ENCODE measurements at regions not wholly inside any gene's neighbourhood (a gene's known extent, or its start where the extent isn't known, plus 50 kb on each side); places are given as distances from the start of the nearest gene placed in this dataset.

- ATAC-seq (ENCODE audit: insufficient read depth, low read depth), result no peak
- Histone ChIP-seq H3K79me2 (ENCODE audit: insufficient read depth, low read length) (no peaks in the 10 kb centered on the region), H3K36me3 (ENCODE audit: insufficient read depth, low read length) (no peaks in the 10 kb centered on the region), H3K27me3 (ENCODE audit: insufficient read depth, low read length, poor library complexity) (no peaks in the 10 kb centered on the region), H3K4me3 (ENCODE audit: low read depth in 1 of 2, low read length in 2 of 2) (no peak overlapping the region), H2AFZ (ENCODE audit: low read depth, low read length) (no peak overlapping the region), H4K20me1 (ENCODE audit: insufficient read depth, low read length) (no peaks in the 10 kb centered on the region), H3K27ac (ENCODE audit: low read length) (no peak overlapping the region), H3K9me3 (ENCODE audit: insufficient read depth, low read length, severe bottlenecking) (no peaks in the 10 kb centered on the region), H3K4me1 (ENCODE audit: insufficient read depth, low read length) (no peaks in the 10 kb centered on the region), H3K4me2 (ENCODE audit: insufficient read depth, low read length) (no peak overlapping the region), H3K9ac (ENCODE audit: low read depth, low read length) (no peak overlapping the region)
- DNase-seq, result no peak
- no peak for TF ChIP-seq EZH2 (IDR thresholded peaks at IDR 0.05; ENCODE audit: borderline replicate concordance, low read depth, low read length, severe bottlenecking)
Measured at GRCh38 chr1:195197116-195197515, 1411.1 kb downstream of the KCNT2 start.

GRCh38 chr1:195195423-195196057, 1412.7 kb downstream of the KCNT2 start:
- no peaks in the 10 kb centered on the region for H3K9me3 ChIP-seq (ENCODE audit: insufficient read depth, low read length, severe bottlenecking)
- no peak overlapping the region for H2AFZ ChIP-seq (ENCODE audit: low read depth, low read length)
- no peak overlapping the region for H3K9ac ChIP-seq (ENCODE audit: low read depth, low read length)
- no peak overlapping the region for H3K4me2 ChIP-seq (ENCODE audit: insufficient read depth, low read length)
- H3K27me3 ChIP-seq (ENCODE audit: insufficient read depth, low read length, poor library complexity), result no peaks in the 10 kb centered on the region
- H3K4me1 ChIP-seq (ENCODE audit: insufficient read depth, low read length), result no peaks in the 10 kb centered on the region
- no peak overlapping the region for H3K4me3 ChIP-seq (ENCODE audit: low read depth in 1 of 2, low read length in 2 of 2)
- H4K20me1 ChIP-seq (ENCODE audit: insufficient read depth, low read length), result no peaks in the 10 kb centered on the region
- H3K27ac ChIP-seq (ENCODE audit: low read length), result no peak overlapping the region
- no peak for TF ChIP-seq CTCF (IDR thresholded peaks at IDR 0.05; ENCODE audit: borderline replicate concordance, extremely low read depth, low read length, poor library complexity, severe bottlenecking)
- no peak for TF ChIP-seq EZH2 (IDR thresholded peaks at IDR 0.05; ENCODE audit: borderline replicate concordance, low read depth, low read length, severe bottlenecking)
- ATAC-seq (ENCODE audit: insufficient read depth, low read depth), result no peak
- H3K36me3 ChIP-seq (ENCODE audit: insufficient read depth, low read length), result no peaks in the 10 kb centered on the region
- no peaks in the 10 kb centered on the region for H3K79me2 ChIP-seq (ENCODE audit: insufficient read depth, low read length)
- DNase-seq, result no peak

GRCh38 chr1:195193134-195193533, 1415.1 kb downstream of the KCNT2 start:
- Histone ChIP-seq H3K4me3 (ENCODE audit: low read depth in 1 of 2, low read length in 2 of 2) (no peak overlapping the region), H3K9me3 (ENCODE audit: insufficient read depth, low read length, severe bottlenecking) (no peaks in the 10 kb centered on the region), H2AFZ (ENCODE audit: low read depth, low read length) (no peak overlapping the region), H3K4me1 (ENCODE audit: insufficient read depth, low read length) (no peaks in the 10 kb centered on the region), H3K36me3 (ENCODE audit: insufficient read depth, low read length) (no peaks in the 10 kb centered on the region), H4K20me1 (ENCODE audit: insufficient read depth, low read length) (no peaks in the 10 kb centered on the region), H3K27ac (ENCODE audit: low read length) (no peak overlapping the region), H3K4me2 (ENCODE audit: insufficient read depth, low read length) (no peak overlapping the region), H3K9ac (ENCODE audit: low read depth, low read length) (no peak overlapping the region), H3K79me2 (ENCODE audit: insufficient read depth, low read length) (no peaks in the 10 kb centered on the region), H3K27me3 (ENCODE audit: insufficient read depth, low read length, poor library complexity) (no peaks in the 10 kb centered on the region)
- ATAC-seq (ENCODE audit: insufficient read depth, low read depth), result no peak
- DNase-seq, result no peak
- TF ChIP-seq CTCF (IDR thresholded peaks at IDR 0.05; ENCODE audit: borderline replicate concordance, extremely low read depth, low read length, poor library complexity, severe bottlenecking) (no peak), EZH2 (IDR thresholded peaks at IDR 0.05; ENCODE audit: borderline replicate concordance, low read depth, low read length, severe bottlenecking) (no peak)

DNA sequence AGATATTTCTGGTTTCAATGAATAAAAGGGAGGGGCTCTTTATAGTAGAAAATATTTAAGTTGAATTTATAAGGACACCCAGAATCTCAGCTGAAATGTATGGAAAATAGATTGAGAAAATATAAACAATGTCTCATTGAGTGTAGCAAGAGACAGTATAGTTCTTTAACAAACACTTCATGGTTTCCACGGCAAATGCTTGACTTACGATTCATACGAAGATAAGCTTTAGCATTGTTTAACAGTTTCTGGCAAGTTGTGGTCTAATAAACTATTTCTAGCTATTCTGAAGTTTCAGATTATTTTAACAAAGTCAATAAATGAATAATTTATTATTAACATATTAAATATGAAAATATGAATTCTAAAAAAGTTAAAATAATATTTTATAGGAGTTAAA, 1419.4 kb downstream of the KCNT2 start:
- H4K20me1 ChIP-seq (ENCODE audit: insufficient read depth, low read length), result no peaks in the 10 kb centered on the region
- H3K27me3 ChIP-seq (ENCODE audit: insufficient read depth, low read length, poor library complexity), result no peaks in the 10 kb centered on the region
- ATAC-seq (ENCODE audit: insufficient read depth, low read depth), result no peak
- no peak overlapping the region for H3K4me2 ChIP-seq (ENCODE audit: insufficient read depth, low read length)
- DNase-seq, result no peak
- no peak overlapping the region for H3K4me3 ChIP-seq (ENCODE audit: low read depth in 1 of 2, low read length in 2 of 2)
- no peaks in the 10 kb centered on the region for H3K79me2 ChIP-seq (ENCODE audit: insufficient read depth, low read length)
- no peak overlapping the region for H3K27ac ChIP-seq (ENCODE audit: low read length)
- no peaks in the 10 kb centered on the region for H3K36me3 ChIP-seq (ENCODE audit: insufficient read depth, low read length)
- no peaks in the 10 kb centered on the region for H3K9me3 ChIP-seq (ENCODE audit: insufficient read depth, low read length, severe bottlenecking)
- no peaks in the 10 kb centered on the region for H3K4me1 ChIP-seq (ENCODE audit: insufficient read depth, low read length)
- no peak overlapping the region for H3K9ac ChIP-seq (ENCODE audit: low read depth, low read length)
- no peak overlapping the region for H2AFZ ChIP-seq (ENCODE audit: low read depth, low read length)
- TF ChIP-seq CTCF (IDR thresholded peaks at IDR 0.05; ENCODE audit: borderline replicate concordance, extremely low read depth, low read length, poor library complexity, severe bottlenecking), result no peak
- no peak for TF ChIP-seq EZH2 (IDR thresholded peaks at IDR 0.05; ENCODE audit: borderline replicate concordance, low read depth, low read length, severe bottlenecking)
